Endothelial cell of umbilical vein (primary cell): ENCODE measurements at regions not wholly inside any gene's neighbourhood (a gene's known extent, or its start where the extent isn't known, plus 50 kb on each side); places are given as distances from the start of the nearest gene placed in this dataset.

Source experiments
- BruUV-seq: library from RNA; stranded (reverse); fragments of 400-500 nt; replicated peaks from 2 replicates; lab custom pipeline; 2021; lab: Mats Ljungman, UMichigan
- CTCF ChIA-PET: fragments of 300-600, 350-600 bp; sonication (Branson Sonifier 250); formaldehyde crosslinking; loops from one replicate; lab custom pipeline; 2021; ENCODE audit warnings: antibody characterized with exemption, inconsistent platforms; lab: Charles Lee
- POLR2A ChIA-PET: fragments of 300-600, 350-600 bp; sonication (Branson Sonifier 250); formaldehyde crosslinking; loops from one replicate; lab custom pipeline; 2021; ENCODE audit warnings: antibody characterized with exemption, inconsistent platforms; lab: Charles Lee
- DNase-seq: peaks from one replicate; pipeline ENCODE4 v3.0.0-alpha.2; 2011; ENCODE audit warnings: low read depth, low spot score
- FAIRE-seq: peaks from 2 replicates; lab custom pipeline; 2011; peaks lifted over from hg19 to GRCh38; lab: Jason Lieb, UNC
- H2AFZ ChIP-seq: 2 replicates; pipeline ENCODE4 v1.6.0; 2012; ENCODE audit warnings: low read depth, low read length, control low read depth, inconsistent platforms
- H3K27ac ChIP-seq: 2 replicates; pipeline ENCODE4 v1.5.1; 2011; ENCODE audit warnings: low read depth, mild to moderate bottlenecking, control low read depth, low read length, moderate library complexity; ENCODE audit not compliant: insufficient read depth
- H3K27me3 ChIP-seq, 2 experiments: 2 replicates each; pipeline versions ENCODE4 v1.6.0 to v1.6.1; 2011; ENCODE audit warnings: low read length in 2 of 2, mixed read lengths in 1 of 2; ENCODE audit not compliant: control insufficient read depth in 2 of 2, insufficient read depth in 2 of 2
- H3K36me3 ChIP-seq, 2 experiments: 2 replicates in 1 of 2; 3 replicates in 1 of 2; pipeline ENCODE4 v1.5.1; 2011; ENCODE audit warnings: low read length in 2 of 2, mild to moderate bottlenecking in 1 of 2, moderate library complexity in 1 of 2; ENCODE audit not compliant: control insufficient read depth in 2 of 2, insufficient read depth in 2 of 2; ENCODE audit errors: extremely low read depth in 1 of 2
- H3K4me1 ChIP-seq: 3 replicates; pipeline ENCODE4 v1.5.1; 2011; ENCODE audit warnings: mild to moderate bottlenecking, low read length; ENCODE audit not compliant: control insufficient read depth, insufficient read depth; ENCODE audit errors: extremely low read depth
- H3K4me2 ChIP-seq: 2 replicates; pipeline ENCODE4 v1.6.1; 2011; ENCODE audit warnings: low read length, control low read depth, mixed read lengths; ENCODE audit not compliant: insufficient read depth
- H3K4me3 ChIP-seq, 3 experiments: fragments of 200-600 bp in 1 of 3; sonication (generic), shearing (Covaris generic) in 1 of 3; replicated peaks in 1 of 3; 2 replicates each; pipeline ENCODE4 v1.5.1; 2011 to 2016; ENCODE audit warnings: control low read depth in 3 of 3, low read length in 3 of 3, mild to moderate bottlenecking in 2 of 3, inconsistent platforms in 1 of 3, low read depth in 1 of 3, moderate library complexity in 1 of 3; ENCODE audit not compliant: insufficient read depth in 1 of 3
- H3K79me2 ChIP-seq: 2 replicates; pipeline ENCODE4 v1.6.0; 2012; ENCODE audit warnings: low read length, inconsistent platforms; ENCODE audit not compliant: control insufficient read depth, insufficient read depth
- H3K9ac ChIP-seq: replicated peaks from 2 replicates; pipeline ENCODE3; 2011; ENCODE audit warnings: low read length, control low read depth; ENCODE audit not compliant: insufficient read depth; ENCODE audit errors: extremely low read depth
- H3K9me1 ChIP-seq: replicated peaks from 3 replicates; pipeline ENCODE4 v1.6.0; 2011; ENCODE audit warnings: mild to moderate bottlenecking, low read length; ENCODE audit not compliant: control insufficient read depth, insufficient read depth; ENCODE audit errors: extremely low read depth
- H3K9me3 ChIP-seq: replicated peaks from 2 replicates; pipeline ENCODE4 v1.5.1; 2012; ENCODE audit warnings: low read length, inconsistent platforms; ENCODE audit not compliant: control insufficient read depth, insufficient read depth
- H4K20me1 ChIP-seq: replicated peaks from 2 replicates; pipeline ENCODE3; 2011; ENCODE audit warnings: mild to moderate bottlenecking, low read length; ENCODE audit not compliant: control insufficient read depth, insufficient read depth; ENCODE audit errors: extremely low read depth
- CTCF ChIP-seq, 2 donors: IDR thresholded peaks; 1 replicate in 1 of 2; 2 replicates in 1 of 2; pipeline ENCODE4 v1.5.1; 2011; ENCODE audit warnings: low read length in 2 of 2, mild to moderate bottlenecking in 2 of 2, moderate library complexity in 2 of 2, control low read depth in 1 of 2, inconsistent platforms in 1 of 2, low read depth in 1 of 2; ENCODE audit not compliant: insufficient read depth in 1 of 2; ENCODE audit errors: extremely low read depth in 1 of 2
- EZH2 ChIP-seq: IDR thresholded peaks from 2 replicates; pipeline ENCODE4 v1.6.1; 2012; ENCODE audit warnings: borderline replicate concordance, low read depth, mild to moderate bottlenecking, moderate library complexity, low read length, inconsistent platforms; ENCODE audit not compliant: severe bottlenecking
- FOS ChIP-seq: IDR thresholded peaks from 2 replicates; pipeline ENCODE4 v1.6.1; 2011; ENCODE audit warnings: mild to moderate bottlenecking, low read length, moderate library complexity, borderline replicate concordance; ENCODE audit not compliant: insufficient read depth
- GATA2 ChIP-seq: IDR thresholded peaks from 2 replicates; pipeline ENCODE4 v1.7.0; 2011; ENCODE audit warnings: low read depth, mild to moderate bottlenecking, moderate library complexity, mixed read lengths, low read length; ENCODE audit not compliant: insufficient read length, insufficient read depth
- JUN ChIP-seq: IDR thresholded peaks from 2 replicates; pipeline ENCODE4 v1.6.1; 2011; ENCODE audit warnings: borderline replicate concordance, low read depth; ENCODE audit not compliant: insufficient read length, insufficient read depth
- MAX ChIP-seq: IDR thresholded peaks from 2 replicates; pipeline ENCODE4 v1.6.1; 2011; ENCODE audit not compliant: insufficient read depth, insufficient read length
- MYC ChIP-seq: IDR thresholded peaks from one replicate; pipeline ENCODE4 v1.6.1; 2011; ENCODE audit warnings: mild to moderate bottlenecking, low read depth, low read length
- POLR2A ChIP-seq: IDR thresholded peaks from 2 replicates; pipeline ENCODE4 v1.6.1; 2012; ENCODE audit warnings: low read depth, mild to moderate bottlenecking, control low read depth, low read length
- POLR2AphosphoS5 ChIP-seq: IDR thresholded peaks from 2 replicates; pipeline ENCODE4 v1.6.1; 2012; ENCODE audit warnings: low read depth, mild to moderate bottlenecking, control low read depth, low read length, moderate library complexity; ENCODE audit not compliant: insufficient read depth
- dilution Hi-C: fragments of 300-500 bp; cut with MboI; formaldehyde crosslinking; loops from one replicate; pipeline ENCODE4 v1.15.0; 2019; ENCODE audit warnings: low sequenced_read_pairs; ENCODE audit not compliant: extremely low pct_ligation_motif_present
- intact Hi-C: fragments of 100-400 bp; cut with micrococcal nuclease; formaldehyde crosslinking; loops from one replicate; pipeline ENCODE4 v1.10.0; 2022

DNA sequence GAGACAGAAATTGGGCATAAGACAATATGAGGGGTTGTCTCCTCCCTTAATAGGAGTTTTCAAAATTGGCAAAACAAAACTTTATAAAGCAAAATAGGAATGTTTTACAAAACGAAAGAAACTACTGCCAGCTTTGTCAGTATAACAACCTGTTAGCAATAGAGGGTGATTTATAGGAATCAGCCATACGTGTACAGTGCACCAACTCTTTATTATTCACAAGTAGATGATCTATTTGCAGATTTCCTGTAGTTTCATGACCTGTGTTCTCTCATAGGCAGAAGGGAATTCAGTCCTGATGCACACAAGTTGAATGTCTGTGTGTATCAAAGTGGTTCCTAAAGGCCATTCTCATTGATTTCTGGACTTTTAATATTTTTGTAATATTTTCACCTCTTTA, 116.3 kb downstream of the MFAP3L start:
- no peak for DNase-seq
- Histone ChIP-seq H3K4me3 (no peak overlapping the region), H3K36me3 (no peaks in the 10 kb centered on the region), H3K9me3 (no peaks in the 10 kb centered on the region), H3K27me3 (no peaks in the 10 kb centered on the region), H3K79me2 (no peaks in the 10 kb centered on the region), H2AFZ (no peak overlapping the region), H3K4me2 (no peak overlapping the region), H4K20me1 (no peaks in the 10 kb centered on the region), H3K9ac (no peak overlapping the region), H3K27ac (no peak overlapping the region), H3K9me1 (no peaks in the 10 kb centered on the region), H3K4me1 (no peaks in the 10 kb centered on the region)
- dilution Hi-C loops (no loop called here), intact Hi-C loops (no loop called here)
- no TSS peak for BruUV-seq
- POLR2A ChIA-PET, result no interaction called here
- TF ChIP-seq POLR2A (no peak), EZH2 (no peak), JUN (no peak), POLR2AphosphoS5 (no peak), GATA2 (no peak), MYC (no peak), FOS (no peak), CTCF (IDR thresholded peaks at IDR 0.05; ENCODE audit: extremely low read depth in 1 of 2, insufficient read depth in 1 of 2, low read depth in 1 of 2, low read length in 2 of 2) (no peak), MAX (no peak)
- no peak for FAIRE-seq
- CTCF ChIA-PET, result no interaction called here
